Activated naive CD4-positive, alpha-beta T cell treated with anti-CD3 and anti-CD28 coated beads for 36 hours (primary cell): ENCODE measurements at regions not wholly inside any gene's neighbourhood (a gene's known extent, or its start where the extent isn't known, plus 50 kb on each side); places are given as distances from the start of the nearest gene placed in this dataset.

Experiments used
- CTCF ChIA-PET: fragments of 350-600 bp; sonication (Branson Sonifier 250); formaldehyde crosslinking; loops from one replicate; lab custom pipeline; 2021; ENCODE audit warnings: antibody characterized with exemption; lab: Charles Lee
- DNase-seq: peaks from one replicate; pipeline ENCODE4 v3.0.0-alpha.2; 2020
- H3K27ac Mint-ChIP-seq: one replicate; pipeline ENCODE4 v1.8.0; 2021; ENCODE audit warnings: mild to moderate bottlenecking, mixed read lengths
- H3K27me3 Mint-ChIP-seq: one replicate; pipeline ENCODE4 v1.8.0; 2021; ENCODE audit warnings: low read depth, mixed read lengths
- H3K36me3 Mint-ChIP-seq: one replicate; pipeline ENCODE4 v1.8.0; 2021; ENCODE audit warnings: low read depth, mixed read lengths
- H3K4me1 Mint-ChIP-seq: one replicate; pipeline ENCODE4 v1.8.0; 2021; ENCODE audit warnings: low read depth, mixed read lengths
- H3K4me3 Mint-ChIP-seq: one replicate; pipeline ENCODE4 v1.8.0; 2021; ENCODE audit warnings: mild to moderate bottlenecking, moderate library complexity, mixed read lengths
- H3K9me3 Mint-ChIP-seq: one replicate; pipeline ENCODE4 v1.8.0; 2021; ENCODE audit warnings: mixed read lengths
- intact Hi-C: fragments of 100-400 bp; cut with micrococcal nuclease; formaldehyde crosslinking; loops from one replicate; pipeline ENCODE4 v1.15.1; 2023

GRCh38 chr13:34391076-34391475 is 551.0 kb upstream of the NBEA start:
- no peaks in the 10 kb centered on the region for H3K4me1 Mint-ChIP-seq
- peaks cover 14% of the 10 kb centered on the region for H3K9me3 Mint-ChIP-seq
- no peak overlapping the region for H3K27ac Mint-ChIP-seq
- H3K4me3 Mint-ChIP-seq, result no peak overlapping the region
- intact Hi-C loops, result no loop called here
- CTCF ChIA-PET, result interaction anchor here (0.7 kb wide), 1 partner anchor 10 kb away, joined by 3 read pairs; no protein-coding TSS in a partner anchor
- DNase-seq, result no peak
- H3K36me3 Mint-ChIP-seq, result peaks cover 2% of the 10 kb centered on the region
- H3K27me3 Mint-ChIP-seq, result no peaks in the 10 kb centered on the region

- CTCF ChIA-PET, result interaction anchor here (0.6 kb wide), 1 partner anchor 10 kb away, joined by 3 read pairs; no protein-coding TSS in a partner anchor
- no peak for DNase-seq
- no peaks in the 10 kb centered on the region for H3K36me3 Mint-ChIP-seq
- H3K27me3 Mint-ChIP-seq, result no peaks in the 10 kb centered on the region
- no peak overlapping the region for H3K4me3 Mint-ChIP-seq
- intact Hi-C loops, result no loop called here
- H3K9me3 Mint-ChIP-seq, result peaks cover 2% of the 10 kb centered on the region
- H3K4me1 Mint-ChIP-seq, result no peaks in the 10 kb centered on the region
- H3K27ac Mint-ChIP-seq, result no peak overlapping the region
These were observed 540.4 kb upstream of the NBEA start for GRCh38 chr13:34401696-34402095.

- CTCF ChIA-PET, result no interaction called here
- intact Hi-C loops, result no loop called here
- no peaks in the 10 kb centered on the region for H3K9me3 Mint-ChIP-seq
- no peaks in the 10 kb centered on the region for H3K36me3 Mint-ChIP-seq
- no peaks in the 10 kb centered on the region for H3K27me3 Mint-ChIP-seq
- H3K4me1 Mint-ChIP-seq, result no peaks in the 10 kb centered on the region
- H3K4me3 Mint-ChIP-seq, result no peak overlapping the region
- H3K27ac Mint-ChIP-seq, result no peak overlapping the region
- no peak for DNase-seq
These were observed 536.5 kb upstream of the NBEA start for GRCh38 chr13:34405410-34406181.

- no peaks in the 10 kb centered on the region for H3K27me3 Mint-ChIP-seq
- H3K36me3 Mint-ChIP-seq, result no peaks in the 10 kb centered on the region
- H3K27ac Mint-ChIP-seq, result no peak overlapping the region
- H3K4me3 Mint-ChIP-seq, result no peak overlapping the region
- no peak for DNase-seq
- intact Hi-C loops, result no loop called here
- CTCF ChIA-PET, result no interaction called here
- no peaks in the 10 kb centered on the region for H3K9me3 Mint-ChIP-seq
- H3K4me1 Mint-ChIP-seq, result no peaks in the 10 kb centered on the region
These were observed 533.4 kb upstream of the NBEA start for GRCh38 chr13:34408640-34409039.

GRCh38 chr13:34409496-34410182 is 532.4 kb upstream of the NBEA start:
- intact Hi-C loops, result loop anchor here (2.0 kb wide), 1 partner anchor 45 kb away; no protein-coding TSS in a partner anchor
- H3K9me3 Mint-ChIP-seq, result no peaks in the 10 kb centered on the region
- no peak overlapping the region for H3K4me3 Mint-ChIP-seq
- H3K4me1 Mint-ChIP-seq, result no peaks in the 10 kb centered on the region
- no peaks in the 10 kb centered on the region for H3K36me3 Mint-ChIP-seq
- DNase-seq, result no peak
- no peak overlapping the region for H3K27ac Mint-ChIP-seq
- CTCF ChIA-PET, result no interaction called here
- H3K27me3 Mint-ChIP-seq, result no peaks in the 10 kb centered on the region

GRCh38 chr13:34410678-34411077 is 531.4 kb upstream of the NBEA start:
- no peak overlapping the region for H3K27ac Mint-ChIP-seq
- no peak overlapping the region for H3K4me3 Mint-ChIP-seq
- H3K4me1 Mint-ChIP-seq, result no peaks in the 10 kb centered on the region
- no peaks in the 10 kb centered on the region for H3K27me3 Mint-ChIP-seq
- DNase-seq, result no peak
- H3K9me3 Mint-ChIP-seq, result no peaks in the 10 kb centered on the region
- H3K36me3 Mint-ChIP-seq, result no peaks in the 10 kb centered on the region
- intact Hi-C loops, result loop anchor here (2.0 kb wide), 1 partner anchor 44 kb away; no protein-coding TSS in a partner anchor
- CTCF ChIA-PET, result no interaction called here

- no peak overlapping the region for H3K4me3 Mint-ChIP-seq
- H3K36me3 Mint-ChIP-seq, result no peaks in the 10 kb centered on the region
- intact Hi-C loops, result loop anchor here (2.0 kb wide), 1 partner anchor 44 kb away; no protein-coding TSS in a partner anchor
- DNase-seq, result no peak
- H3K27ac Mint-ChIP-seq, result no peak overlapping the region
- no peaks in the 10 kb centered on the region for H3K9me3 Mint-ChIP-seq
- no peaks in the 10 kb centered on the region for H3K27me3 Mint-ChIP-seq
- H3K4me1 Mint-ChIP-seq, result no peaks in the 10 kb centered on the region
- CTCF ChIA-PET, result no interaction called here
These were observed 530.9 kb upstream of the NBEA start for GRCh38 chr13:34411177-34411576.

- no peak for DNase-seq
- intact Hi-C loops, result loop anchor here (2.0 kb wide), 1 partner anchor 43 kb away; no protein-coding TSS in a partner anchor
- Mint-ChIP-seq H3K27ac (no peak overlapping the region), H3K4me3 (no peak overlapping the region), H3K9me3 (no peaks in the 10 kb centered on the region), H3K4me1 (no peaks in the 10 kb centered on the region), H3K36me3 (no peaks in the 10 kb centered on the region), H3K27me3 (no peaks in the 10 kb centered on the region)
- CTCF ChIA-PET, result no interaction called here
These were observed 530.2 kb upstream of the NBEA start for GRCh38 chr13:34411894-34412293.

- no peak for DNase-seq
- no peaks in the 10 kb centered on the region for H3K9me3 Mint-ChIP-seq
- H3K27me3 Mint-ChIP-seq, result no peaks in the 10 kb centered on the region
- no peaks in the 10 kb centered on the region for H3K36me3 Mint-ChIP-seq
- no peak overlapping the region for H3K27ac Mint-ChIP-seq
- intact Hi-C loops, result no loop called here
- H3K4me1 Mint-ChIP-seq, result no peaks in the 10 kb centered on the region
- no peak overlapping the region for H3K4me3 Mint-ChIP-seq
- CTCF ChIA-PET, result no interaction called here
These were observed 529.8 kb upstream of the NBEA start for GRCh38 chr13:34412295-34412694.

GRCh38 chr13:34412817-34413375 is 529.2 kb upstream of the NBEA start:
- H3K36me3 Mint-ChIP-seq, result no peaks in the 10 kb centered on the region
- CTCF ChIA-PET, result no interaction called here
- no peaks in the 10 kb centered on the region for H3K4me1 Mint-ChIP-seq
- intact Hi-C loops, result no loop called here
- no peaks in the 10 kb centered on the region for H3K9me3 Mint-ChIP-seq
- H3K27ac Mint-ChIP-seq, result no peak overlapping the region
- H3K27me3 Mint-ChIP-seq, result no peaks in the 10 kb centered on the region
- DNase-seq, result no peak
- no peak overlapping the region for H3K4me3 Mint-ChIP-seq

- H3K36me3 Mint-ChIP-seq, result no peaks in the 10 kb centered on the region
- no peaks in the 10 kb centered on the region for H3K4me1 Mint-ChIP-seq
- H3K9me3 Mint-ChIP-seq, result no peaks in the 10 kb centered on the region
- H3K27ac Mint-ChIP-seq, result no peak overlapping the region
- CTCF ChIA-PET, result no interaction called here
- no peak overlapping the region for H3K4me3 Mint-ChIP-seq
- intact Hi-C loops, result no loop called here
- no peaks in the 10 kb centered on the region for H3K27me3 Mint-ChIP-seq
- DNase-seq, result no peak
These were observed 528.4 kb upstream of the NBEA start for GRCh38 chr13:34413538-34414210.

- Mint-ChIP-seq H3K4me3 (no peak overlapping the region), H3K36me3 (no peaks in the 10 kb centered on the region), H3K9me3 (no peaks in the 10 kb centered on the region), H3K27me3 (no peaks in the 10 kb centered on the region), H3K4me1 (no peaks in the 10 kb centered on the region), H3K27ac (no peak overlapping the region)
- intact Hi-C loops, result no loop called here
- no peak for DNase-seq
- CTCF ChIA-PET, result no interaction called here
These were observed 527.5 kb upstream of the NBEA start for GRCh38 chr13:34414616-34415015.
